RWPE2 (cell line): ENCODE measurements at regions not wholly inside any gene's neighbourhood (a gene's known extent, or its start where the extent isn't known, plus 50 kb on each side); places are given as distances from the start of the nearest gene placed in this dataset.

Experiments
- ATAC-seq: fragments of 200-7000 bp; cut with Tn5 transposase; 3 replicates; pipeline ENCODE4 v1.9.1; 2021; ENCODE audit warnings: low read depth
- DNase-seq: peaks from one replicate; pipeline ENCODE4 v3.0.0-alpha.2; 2020; ENCODE audit warnings: low spot score
- H3K27ac ChIP-seq: fragments of 450-650 bp; 2 replicates; pipeline ENCODE4 v1.5.1; 2017; ENCODE audit warnings: mild to moderate bottlenecking; ENCODE audit not compliant: poor library complexity, severe bottlenecking
- H3K27me3 ChIP-seq: fragments of 250-450 bp; sonication (Bioruptor Pico); 2 replicates; pipeline ENCODE4 v1.5.1; 2021; ENCODE audit warnings: mild to moderate bottlenecking, moderate library complexity; ENCODE audit not compliant: insufficient read depth, poor library complexity, severe bottlenecking
- H3K36me3 ChIP-seq: fragments of 250-450 bp; sonication (Bioruptor Pico); 2 replicates; pipeline ENCODE4 v1.5.1; 2020; ENCODE audit warnings: low read depth, mild to moderate bottlenecking, moderate library complexity
- H3K4me1 ChIP-seq: fragments of 250-450 bp; sonication (Bioruptor Pico); 2 replicates; pipeline ENCODE4 v1.5.1; 2021; ENCODE audit warnings: mild to moderate bottlenecking, moderate library complexity; ENCODE audit not compliant: insufficient read depth, poor library complexity, severe bottlenecking
- H3K4me3 ChIP-seq: fragments of 250-450 bp; sonication (Bioruptor Pico); 2 replicates; pipeline ENCODE4 v1.5.1; 2021; ENCODE audit warnings: mild to moderate bottlenecking, moderate library complexity; ENCODE audit not compliant: severe bottlenecking
- H3K9me3 ChIP-seq: fragments of 250-450 bp; sonication (Bioruptor Pico); 2 replicates; pipeline ENCODE4 v1.5.1; 2021; ENCODE audit warnings: mild to moderate bottlenecking, moderate library complexity; ENCODE audit not compliant: severe bottlenecking
- CTCF ChIP-seq: fragments of 450-650 bp; IDR thresholded peaks from one replicate; pipeline ENCODE4 v1.5.1; 2017; ENCODE audit warnings: mild to moderate bottlenecking, moderate library complexity; ENCODE audit not compliant: poor library complexity, severe bottlenecking

GRCh38 chr5:56307714-56308333 is 74.7 kb upstream of the ANKRD55 start:
- no peak for ATAC-seq
- Histone ChIP-seq H3K27me3 (no peaks in the 10 kb centered on the region), H3K36me3 (no peaks in the 10 kb centered on the region), H3K4me1 (no peaks in the 10 kb centered on the region), H3K4me3 (no peak overlapping the region), H3K9me3 (no peaks in the 10 kb centered on the region), H3K27ac (no peak overlapping the region)
- no peak for DNase-seq
- no peak for TF ChIP-seq CTCF

GRCh38 chr5:56306433-56307150 is 73.5 kb upstream of the ANKRD55 start:
- Histone ChIP-seq H3K9me3 (no peaks in the 10 kb centered on the region), H3K4me3 (no peak overlapping the region), H3K27me3 (no peaks in the 10 kb centered on the region), H3K4me1 (peaks cover 4% of the 10 kb centered on the region), H3K27ac (no peak overlapping the region), H3K36me3 (no peaks in the 10 kb centered on the region)
- DNase-seq = no peak
- no peak for ATAC-seq
- TF ChIP-seq CTCF = no peak

- no peaks in the 10 kb centered on the region for H3K9me3 ChIP-seq
- H3K36me3 ChIP-seq = no peaks in the 10 kb centered on the region
- no peaks in the 10 kb centered on the region for H3K27me3 ChIP-seq
- H3K4me1 ChIP-seq = peaks cover 14% of the 10 kb centered on the region
- DNase-seq (no peak), ATAC-seq (no peak)
- no peak overlapping the region for H3K27ac ChIP-seq
- no peak overlapping the region for H3K4me3 ChIP-seq
- TF ChIP-seq CTCF = no peak
Measured at GRCh38 chr5:56305001-56305950, 72.1 kb upstream of the ANKRD55 start.

- H3K27ac ChIP-seq = no peak overlapping the region
- H3K4me1 ChIP-seq = peaks cover 14% of the 10 kb centered on the region
- TF ChIP-seq CTCF = no peak
- ATAC-seq (no peak), DNase-seq (no peak)
- no peak overlapping the region for H3K4me3 ChIP-seq
- H3K9me3 ChIP-seq = no peaks in the 10 kb centered on the region
- H3K27me3 ChIP-seq = no peaks in the 10 kb centered on the region
- H3K36me3 ChIP-seq = no peaks in the 10 kb centered on the region
Measured at GRCh38 chr5:56303511-56303910, 70.4 kb upstream of the ANKRD55 start.
